Neural cell (in vitro differentiated cells): ENCODE measurements at regions not wholly inside any gene's neighbourhood (a gene's known extent, or its start where the extent isn't known, plus 50 kb on each side); places are given as distances from the start of the nearest gene placed in this dataset.

Source experiments
- CTCF ChIP-seq: fragments of 450-650 bp; IDR thresholded peaks from 2 replicates; pipeline ENCODE4 v1.5.1; 2014; ENCODE audit warnings: antibody characterized with exemption, mild to moderate bottlenecking, moderate library complexity; ENCODE audit not compliant: poor library complexity, severe bottlenecking
- EP300 ChIP-seq: fragments of 450-650 bp; conservative IDR thresholded peaks from 2 replicates; pipeline ENCODE4 v1.6.1; 2014; ENCODE audit warnings: antibody characterized with exemption, mild to moderate bottlenecking, moderate library complexity; ENCODE audit not compliant: poor library complexity, severe bottlenecking

- no peak for TF ChIP-seq CTCF
- TF ChIP-seq EP300 = no peak
Measured at GRCh38 chr16:80417706-80418271, 123.0 kb upstream of the DYNLRB2 start.
